ENCODE measurements at regions not wholly inside any gene's neighbourhood (a gene's known extent, or its start where the extent isn't known, plus 50 kb on each side); places are given as distances from the start of the nearest gene placed in this dataset.
"Not testable (repeated sequence)": the region's sequence is repeated elsewhere in the genome, so short reads cannot be mapped to it uniquely, and the experiment has no call there.

GRCh38 chr7:140283472-140283871 lies 106.7 kb upstream of the KDM7A start:
- no peak for DNase-seq (ENCODE audit: low read depth)

- DNase-seq (ENCODE audit: low read depth) = no peak
Observed at GRCh38 chr7:140281960-140282359, 105.2 kb upstream of the KDM7A start.

GRCh38 chr7:140281255-140281654 lies 104.5 kb upstream of the KDM7A start:
- DNase-seq (ENCODE audit: low read depth) = no peak

GRCh38 chr7:140276001-140276400 lies 99.2 kb upstream of the KDM7A start:
- DNase-seq (ENCODE audit: low read depth) = no peak

GRCh38 chr7:140275069-140275965 lies 98.5 kb upstream of the KDM7A start:
- DNase-seq (ENCODE audit: low read depth) = peak; percentile 10

GRCh38 chr7:140273417-140273816 lies 96.6 kb upstream of the KDM7A start:
- DNase-seq (ENCODE audit: low read depth) = no peak

GRCh38 chr7:140271643-140271968 lies 94.8 kb upstream of the KDM7A start:
- not testable (repeated sequence) for DNase-seq (ENCODE audit: low read depth)

GRCh38 chr7:140269004-140269638 lies 92.3 kb upstream of the KDM7A start:
- DNase-seq (ENCODE audit: low read depth) = no peak

GRCh38 chr7:140267381-140268226 lies 90.8 kb upstream of the KDM7A start:
- no peak for DNase-seq (ENCODE audit: low read depth)

- DNase-seq (ENCODE audit: low read depth) = no peak
Observed at GRCh38 chr7:140263277-140263676, 86.5 kb upstream of the KDM7A start.

GRCh38 chr7:140262242-140262903 lies 85.6 kb upstream of the KDM7A start:
- no peak for DNase-seq (ENCODE audit: low read depth)

- no peak for DNase-seq (ENCODE audit: low read depth)
Observed at GRCh38 chr7:140261522-140261921, 84.7 kb upstream of the KDM7A start.

- DNase-seq (ENCODE audit: low read depth) = no peak
Observed at GRCh38 chr7:140261105-140261486, 84.3 kb upstream of the KDM7A start.

GRCh38 chr7:140260352-140261104 lies 83.7 kb upstream of the KDM7A start:
- no peak for DNase-seq (ENCODE audit: low read depth)

GRCh38 chr7:140257278-140257677 lies 80.5 kb upstream of the KDM7A start:
- not testable (repeated sequence) for DNase-seq (ENCODE audit: low read depth)

- DNase-seq (ENCODE audit: low read depth) = not testable (repeated sequence)
Observed at GRCh38 chr7:140254976-140255375, 78.2 kb upstream of the KDM7A start.

GRCh38 chr7:140249036-140249806 lies 72.4 kb upstream of the KDM7A start:
- DNase-seq (ENCODE audit: low read depth) = no peak

GRCh38 chr7:140247559-140247958 lies 70.8 kb upstream of the KDM7A start:
- no peak for DNase-seq (ENCODE audit: low read depth)

GRCh38 chr7:140245611-140246105 lies 68.9 kb upstream of the KDM7A start:
- no peak for DNase-seq (ENCODE audit: low read depth)
